D721Med (cell line): ENCODE measurements at regions not wholly inside any gene's neighbourhood (a gene's known extent, or its start where the extent isn't known, plus 50 kb on each side); places are given as distances from the start of the nearest gene placed in this dataset.
A peak's percentile ranks its signal among the peaks of the same experiment; 100 is the strongest.

ENCODE experiments used
- DNase-seq: peaks from one replicate; pipeline ENCODE4 v3.0.0; 2011; ENCODE audit warnings: low spot score; ENCODE audit not compliant: insufficient read length
- FAIRE-seq: peaks from 2 replicates; lab custom pipeline; 2011; peaks lifted over from hg19 to GRCh38; lab: Jason Lieb, UNC
- TF ChIP-seq, protein P1 (sequence below): IDR thresholded peaks from 2 replicates; pipeline ENCODE4 v1.5.1; 2012; ENCODE audit warnings: mild to moderate bottlenecking, control low read depth; ENCODE audit not compliant: insufficient read depth; ENCODE audit errors: missing control alignments

DNA sequence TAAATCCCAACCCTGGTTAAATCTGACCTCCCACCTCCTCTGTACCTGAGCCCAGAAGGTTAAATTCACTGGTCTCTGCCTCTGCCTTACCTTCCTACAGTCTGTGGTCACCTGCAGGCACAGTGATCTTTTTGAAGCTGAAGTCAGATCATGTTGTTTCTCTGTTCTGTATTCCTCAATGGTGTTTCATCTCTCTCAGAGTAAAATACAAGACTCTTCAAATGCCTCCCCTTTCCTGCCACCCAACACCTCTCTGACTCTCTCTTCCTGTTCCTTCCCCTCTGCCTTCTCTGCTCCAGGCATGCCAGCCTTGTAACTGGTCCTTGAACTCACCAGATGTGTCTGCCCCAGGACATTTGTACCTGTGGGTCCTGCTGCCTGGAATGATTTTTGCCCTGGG is 219.3 kb downstream of the UXS1 start:
- DNase-seq: no peak
- FAIRE-seq: no peak
- TF ChIP-seq, protein P1, sequence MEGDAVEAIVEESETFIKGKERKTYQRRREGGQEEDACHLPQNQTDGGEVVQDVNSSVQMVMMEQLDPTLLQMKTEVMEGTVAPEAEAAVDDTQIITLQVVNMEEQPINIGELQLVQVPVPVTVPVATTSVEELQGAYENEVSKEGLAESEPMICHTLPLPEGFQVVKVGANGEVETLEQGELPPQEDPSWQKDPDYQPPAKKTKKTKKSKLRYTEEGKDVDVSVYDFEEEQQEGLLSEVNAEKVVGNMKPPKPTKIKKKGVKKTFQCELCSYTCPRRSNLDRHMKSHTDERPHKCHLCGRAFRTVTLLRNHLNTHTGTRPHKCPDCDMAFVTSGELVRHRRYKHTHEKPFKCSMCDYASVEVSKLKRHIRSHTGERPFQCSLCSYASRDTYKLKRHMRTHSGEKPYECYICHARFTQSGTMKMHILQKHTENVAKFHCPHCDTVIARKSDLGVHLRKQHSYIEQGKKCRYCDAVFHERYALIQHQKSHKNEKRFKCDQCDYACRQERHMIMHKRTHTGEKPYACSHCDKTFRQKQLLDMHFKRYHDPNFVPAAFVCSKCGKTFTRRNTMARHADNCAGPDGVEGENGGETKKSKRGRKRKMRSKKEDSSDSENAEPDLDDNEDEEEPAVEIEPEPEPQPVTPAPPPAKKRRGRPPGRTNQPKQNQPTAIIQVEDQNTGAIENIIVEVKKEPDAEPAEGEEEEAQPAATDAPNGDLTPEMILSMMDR: no peak

DNA sequence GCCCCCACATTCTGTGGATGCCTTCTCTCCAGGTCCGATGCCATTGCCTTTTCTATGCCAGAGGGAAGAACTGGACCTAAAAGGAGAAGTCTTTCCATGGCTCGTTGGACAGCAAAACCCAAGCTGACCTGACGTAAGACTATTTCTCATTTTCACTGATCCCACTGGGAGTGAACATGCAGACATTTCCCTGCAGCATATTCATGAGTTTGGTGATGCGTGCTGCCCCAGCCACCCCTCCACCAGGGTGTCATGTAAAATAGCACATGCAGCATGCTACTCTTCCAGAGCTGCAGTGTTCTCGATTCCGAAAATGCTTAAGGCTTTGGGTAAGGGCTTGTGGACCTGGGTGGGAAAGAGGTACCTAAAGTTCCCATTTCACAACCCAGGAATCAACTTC is 221.2 kb downstream of the UXS1 start:
- DNase-seq: no peak
- FAIRE-seq: no peak

DNA sequence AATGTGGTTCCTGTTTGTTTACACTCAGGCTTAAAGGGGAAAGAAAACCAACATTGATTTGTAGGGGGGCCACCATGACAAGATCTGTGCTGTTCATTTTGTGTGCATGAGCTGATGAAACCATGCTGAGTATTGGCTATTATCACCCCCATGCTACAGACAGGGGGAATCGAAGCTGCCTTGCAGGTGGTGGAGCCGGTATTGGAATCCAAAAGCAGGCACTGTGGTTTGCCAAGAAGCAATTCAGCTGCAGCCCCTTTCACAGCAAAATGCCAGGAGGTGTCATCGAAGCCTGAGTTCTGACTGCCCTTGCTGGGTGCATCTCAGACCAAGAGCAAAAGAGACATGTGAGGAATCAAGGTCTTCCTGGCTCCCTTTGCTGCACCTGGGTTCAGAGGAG is 221.9 kb downstream of the UXS1 start:
- FAIRE-seq: no peak
- TF ChIP-seq, protein P1: no peak
- no peak for DNase-seq

More for the DNA sequence above, 221.2 kb downstream of the UXS1 start:
- TF ChIP-seq, protein P1: no peak

DNA sequence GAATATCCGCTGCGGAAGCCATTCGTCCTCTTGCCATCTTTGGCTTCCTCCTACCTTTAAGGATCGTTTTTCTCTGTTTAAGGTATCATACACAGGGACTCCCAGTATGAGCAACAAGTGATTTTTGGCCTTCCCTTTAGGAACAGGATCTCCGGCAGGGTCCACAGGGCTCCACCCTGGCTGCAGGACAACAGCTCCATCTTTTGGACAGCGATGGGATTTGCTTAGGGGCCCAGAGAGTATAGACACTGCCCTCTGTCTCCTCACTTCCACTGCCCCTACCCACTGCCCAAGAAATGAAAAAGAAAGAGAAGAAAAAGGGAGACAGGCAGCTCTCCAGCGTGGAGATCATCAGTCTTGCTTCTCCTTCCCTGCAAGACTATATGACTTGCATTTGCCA is 224.5 kb downstream of the UXS1 start:
- TF ChIP-seq, protein P1: peak; percentile 35
- DNase-seq (no peak), FAIRE-seq (no peak)

DNA sequence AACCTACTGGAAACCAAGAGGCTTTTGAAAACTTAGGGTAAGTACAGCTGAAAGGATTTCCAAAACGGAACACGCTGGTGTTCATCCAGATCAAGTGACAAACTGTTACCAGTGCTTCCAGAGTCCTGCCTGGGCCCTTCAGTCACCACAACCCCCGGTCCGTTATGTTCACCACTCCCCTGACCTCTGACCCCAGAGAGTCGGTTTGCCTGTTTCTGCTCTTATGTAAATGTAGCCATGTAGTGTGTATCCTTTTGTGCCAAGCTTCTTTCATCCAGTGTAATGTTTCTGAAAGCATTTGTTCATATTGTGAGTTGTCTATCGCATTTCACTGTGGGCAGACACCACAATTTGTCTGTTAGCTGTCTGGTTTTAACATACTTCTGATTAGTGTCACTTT is 217.5 kb downstream of the NCK2 start:
- no peak for FAIRE-seq
- DNase-seq: no peak
- TF ChIP-seq, protein P1: no peak

DNA sequence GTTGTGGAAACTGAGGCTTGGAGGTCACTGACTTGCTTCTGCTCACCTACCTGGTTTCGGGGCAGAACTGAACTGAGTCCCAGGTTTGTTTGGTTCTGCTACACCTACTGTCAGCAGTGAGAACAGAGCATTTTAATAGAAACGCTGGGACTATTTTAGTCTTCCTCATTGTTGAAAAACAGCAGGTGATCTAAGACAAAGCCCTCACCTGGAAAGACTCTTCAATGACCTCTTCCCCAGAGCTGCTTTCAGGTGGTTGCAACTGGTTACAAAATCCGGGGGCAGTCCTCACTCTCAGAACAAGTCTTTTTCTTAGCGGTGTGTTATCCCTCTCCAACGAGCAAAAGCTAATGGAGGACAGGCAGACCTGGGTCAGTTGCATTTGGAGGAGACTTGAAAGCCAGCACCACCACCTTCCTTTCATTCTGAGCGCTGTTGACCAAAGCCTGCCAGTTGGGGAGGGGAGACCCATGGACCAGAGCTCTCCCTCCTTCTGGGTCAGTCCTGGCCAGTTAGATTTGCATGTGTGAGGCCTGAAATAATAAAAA is 217.0 kb downstream of the NCK2 start:
- no peak for DNase-seq
- FAIRE-seq: no peak
- TF ChIP-seq, protein P1: no peak

DNA sequence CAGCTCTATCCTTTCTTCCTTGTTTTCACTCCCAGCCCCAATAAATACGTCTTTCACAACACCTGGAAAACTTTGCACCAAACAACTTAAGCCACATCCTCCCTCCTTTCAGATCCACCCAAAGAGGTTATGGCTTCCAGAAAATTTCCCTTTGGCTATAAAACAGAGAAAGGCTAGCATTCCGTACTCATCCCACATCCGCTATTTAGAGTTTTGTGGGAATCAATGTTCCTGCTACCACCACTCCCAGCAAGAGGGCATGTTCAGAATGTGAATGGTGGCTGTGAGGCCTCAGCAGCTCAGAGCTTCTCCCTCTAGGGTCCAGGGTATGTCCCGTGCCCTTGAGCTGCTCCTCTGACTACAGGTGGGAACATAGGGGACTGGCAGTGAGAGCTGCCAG is 214.6 kb downstream of the NCK2 start:
- no peak for FAIRE-seq
- TF ChIP-seq, protein P1: no peak
- no peak for DNase-seq
